CD4-positive, alpha-beta T cell (primary cell): ENCODE measurements at regions not wholly inside any gene's neighbourhood (a gene's known extent, or its start where the extent isn't known, plus 50 kb on each side); places are given as distances from the start of the nearest gene placed in this dataset.

Source experiments
- ATAC-seq: fragments of 200-7000 bp; cut with Tn5 transposase; one replicate; pipeline ENCODE4 v1.10.0; 2022; ENCODE audit warnings: mild to moderate bottlenecking; ENCODE audit not compliant: poor library complexity
- CTCF ChIA-PET: fragments of 350-600 bp; sonication (Branson Sonifier 250); formaldehyde crosslinking; loops from one replicate; lab custom pipeline; 2021; ENCODE audit warnings: antibody characterized with exemption, inconsistent platforms; lab: Charles Lee
- POLR2A ChIA-PET: fragments of 350-600 bp; sonication (Branson Sonifier 250); formaldehyde crosslinking; loops from one replicate; lab custom pipeline; 2021; ENCODE audit warnings: antibody characterized with exemption, inconsistent platforms; lab: Charles Lee
- DNase-seq, 14 experiments: peaks; one replicate each; pipeline ENCODE4 v3.0.0-alpha.2; 2013 to 2020; ENCODE audit warnings: mixed read lengths in 2 of 14
- H3K27ac ChIP-seq, 2 donors: one replicate each; pipeline versions ENCODE4 v1.5.1 to v1.7.0; 2013; ENCODE audit warnings: low read length in 2 of 2, low read depth in 1 of 2, mild to moderate bottlenecking in 1 of 2
- H3K27me3 ChIP-seq, 2 experiments: 1 replicate in 1 of 2; 2 replicates in 1 of 2; pipeline versions ENCODE4 v1.6.1 to v1.7.0; 2013; ENCODE audit warnings: low read length in 2 of 2, control low read depth in 1 of 2, mild to moderate bottlenecking in 1 of 2, moderate library complexity in 1 of 2; ENCODE audit not compliant: insufficient read depth in 2 of 2, control insufficient read depth in 1 of 2
- H3K36me3 ChIP-seq: one replicate; pipeline ENCODE4 v1.6.1; 2013; ENCODE audit warnings: low read length, control low read depth; ENCODE audit not compliant: insufficient read depth
- H3K4me1 ChIP-seq: one replicate; pipeline ENCODE4 v1.6.1; 2013; ENCODE audit warnings: low read length, control low read depth; ENCODE audit not compliant: insufficient read depth
- H3K4me3 ChIP-seq: one replicate; pipeline ENCODE4 v1.5.1; 2013; ENCODE audit warnings: mild to moderate bottlenecking, low read length, moderate library complexity
- H3K9me3 ChIP-seq, 2 experiments: 1 replicate in 1 of 2; 2 replicates in 1 of 2; pipeline versions ENCODE4 v1.6.1 to v1.7.0; 2013; ENCODE audit warnings: low read length in 2 of 2, mild to moderate bottlenecking in 2 of 2, control low read depth in 1 of 2, moderate library complexity in 1 of 2; ENCODE audit not compliant: control insufficient read depth in 1 of 2, insufficient read depth in 1 of 2
- H3K27ac Mint-ChIP-seq: one replicate; pipeline ENCODE4 v1.8.0; 2020; ENCODE audit warnings: mixed read lengths
- H3K27me3 Mint-ChIP-seq: one replicate; pipeline ENCODE4 v1.8.0; 2021; ENCODE audit warnings: mixed read lengths
- H3K36me3 Mint-ChIP-seq: one replicate; pipeline ENCODE4 v1.8.0; 2021; ENCODE audit warnings: low read depth, mixed read lengths
- H3K4me1 Mint-ChIP-seq: one replicate; pipeline ENCODE4 v1.8.0; 2021; ENCODE audit warnings: low read depth, mixed read lengths
- H3K4me3 Mint-ChIP-seq: one replicate; pipeline ENCODE4 v1.8.0; 2020; ENCODE audit warnings: mild to moderate bottlenecking, mixed read lengths
- H3K9me3 Mint-ChIP-seq: one replicate; pipeline ENCODE4 v1.8.0; 2020; ENCODE audit warnings: mixed read lengths
- intact Hi-C, 2 experiments: fragments of 100-400 bp; cut with DNase I in 1 of 2; cut with micrococcal nuclease in 1 of 2; formaldehyde crosslinking; loops; one replicate each; pipeline versions ENCODE4 v1.15.1 to v1.9.0; 2023 to 2025; cut with DNase I, micrococcal nuclease
- TF ChIP-seq, protein P1 (sequence below): fragments of 200-600 bp; IDR thresholded peaks from one replicate; pipeline ENCODE4 v1.8.0; 2022; ENCODE audit warnings: antibody characterized with exemption, mild to moderate bottlenecking

- DNase-seq: no peak
- TF ChIP-seq, protein P1, sequence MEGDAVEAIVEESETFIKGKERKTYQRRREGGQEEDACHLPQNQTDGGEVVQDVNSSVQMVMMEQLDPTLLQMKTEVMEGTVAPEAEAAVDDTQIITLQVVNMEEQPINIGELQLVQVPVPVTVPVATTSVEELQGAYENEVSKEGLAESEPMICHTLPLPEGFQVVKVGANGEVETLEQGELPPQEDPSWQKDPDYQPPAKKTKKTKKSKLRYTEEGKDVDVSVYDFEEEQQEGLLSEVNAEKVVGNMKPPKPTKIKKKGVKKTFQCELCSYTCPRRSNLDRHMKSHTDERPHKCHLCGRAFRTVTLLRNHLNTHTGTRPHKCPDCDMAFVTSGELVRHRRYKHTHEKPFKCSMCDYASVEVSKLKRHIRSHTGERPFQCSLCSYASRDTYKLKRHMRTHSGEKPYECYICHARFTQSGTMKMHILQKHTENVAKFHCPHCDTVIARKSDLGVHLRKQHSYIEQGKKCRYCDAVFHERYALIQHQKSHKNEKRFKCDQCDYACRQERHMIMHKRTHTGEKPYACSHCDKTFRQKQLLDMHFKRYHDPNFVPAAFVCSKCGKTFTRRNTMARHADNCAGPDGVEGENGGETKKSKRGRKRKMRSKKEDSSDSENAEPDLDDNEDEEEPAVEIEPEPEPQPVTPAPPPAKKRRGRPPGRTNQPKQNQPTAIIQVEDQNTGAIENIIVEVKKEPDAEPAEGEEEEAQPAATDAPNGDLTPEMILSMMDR: no peak
- Mint-ChIP-seq H3K27me3 (no peaks in the 10 kb centered on the region), H3K27ac (no peak overlapping the region), H3K4me3 (no peak overlapping the region), H3K36me3 (no peaks in the 10 kb centered on the region), H3K9me3 (no peaks in the 10 kb centered on the region), H3K4me1 (no peaks in the 10 kb centered on the region)
- POLR2A ChIA-PET: no interaction called here
- Histone ChIP-seq H3K4me1 (no peaks in the 10 kb centered on the region), H3K4me3 (no peak overlapping the region), H3K27me3 (no peaks in the 10 kb centered on the region), H3K27ac (no peak overlapping the region), H3K36me3 (no peaks in the 10 kb centered on the region), H3K9me3 (no peaks in the 10 kb centered on the region)
- intact Hi-C loops: no loop called here
- no peak for ATAC-seq
- CTCF ChIA-PET: interaction anchor here (1.2 kb wide), 1 partner anchor 25 kb away, joined by 4 read pairs; no protein-coding TSS in a partner anchor
These were observed 297.3 kb downstream of the IKZF2 start for GRCh38 chr2:212854116-212854515.

DNA sequence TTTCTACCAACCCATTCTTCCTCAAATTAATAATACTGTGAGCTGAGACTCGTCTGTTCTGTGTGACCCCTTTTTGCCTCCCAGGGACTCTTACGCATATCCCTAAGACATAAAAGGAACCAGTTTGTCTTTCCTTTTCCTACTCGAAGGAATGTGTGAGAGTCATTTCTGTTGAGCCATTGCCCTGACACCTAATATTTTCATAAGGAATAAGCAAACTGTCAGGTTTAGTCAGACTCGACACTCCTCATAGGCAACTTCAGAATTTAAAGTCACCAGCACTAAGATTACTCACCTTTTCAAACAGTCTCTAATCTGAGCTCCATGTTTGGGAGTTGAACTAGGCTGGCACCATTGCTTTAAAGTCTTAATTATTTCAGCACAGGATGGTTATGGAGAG lies 305.5 kb downstream of the IKZF2 start:
- ATAC-seq (no peak), DNase-seq (no peak)
- Mint-ChIP-seq H3K36me3 (no peaks in the 10 kb centered on the region), H3K27me3 (no peaks in the 10 kb centered on the region), H3K4me3 (no peak overlapping the region), H3K27ac (no peak overlapping the region), H3K4me1 (no peaks in the 10 kb centered on the region), H3K9me3 (no peaks in the 10 kb centered on the region)
- POLR2A ChIA-PET: no interaction called here
- H3K4me3 ChIP-seq: no peak overlapping the region
- no peaks in the 10 kb centered on the region for H3K36me3 ChIP-seq
- H3K4me1 ChIP-seq: no peaks in the 10 kb centered on the region
- H3K27me3 ChIP-seq: no peaks in the 10 kb centered on the region
- no peaks in the 10 kb centered on the region for H3K9me3 ChIP-seq
- CTCF ChIA-PET: no interaction called here
- TF ChIP-seq, protein P1: no peak
- H3K27ac ChIP-seq: no peak overlapping the region
- intact Hi-C loops: no loop called here

DNA sequence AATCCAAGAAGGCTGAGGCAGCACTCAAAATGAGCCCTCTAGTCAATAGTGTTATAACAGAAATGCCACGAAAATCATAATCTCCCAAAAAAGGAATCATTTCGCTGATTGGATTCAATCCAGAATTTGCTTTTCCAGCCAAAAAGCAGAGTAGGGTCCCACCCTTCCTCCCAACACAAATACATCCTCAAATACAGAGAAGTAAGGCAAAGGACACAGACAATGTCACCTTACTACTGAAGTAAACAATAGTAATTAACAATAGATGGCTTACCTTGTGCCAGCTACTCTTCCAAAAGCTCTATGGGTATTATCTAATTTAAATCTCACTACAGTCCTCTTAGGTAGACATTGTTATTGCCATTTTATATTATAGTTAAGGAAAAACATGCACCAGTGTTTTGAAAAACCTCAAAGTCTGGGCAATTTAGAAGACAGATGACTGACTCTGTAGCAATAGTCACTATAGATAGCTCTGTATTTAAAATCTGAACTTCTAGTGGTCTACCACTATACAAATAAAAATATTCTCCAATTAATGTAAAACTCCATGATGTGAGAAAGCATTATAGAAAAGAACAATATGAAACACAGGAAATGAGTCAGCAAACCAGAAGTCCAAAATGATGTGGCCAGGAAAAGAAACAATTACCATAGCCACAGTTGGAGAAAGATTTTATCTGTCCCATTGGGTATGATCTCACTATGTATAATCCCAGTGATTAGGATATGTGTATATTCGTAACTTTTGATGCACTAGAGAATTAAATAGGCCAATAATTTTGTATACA lies 305.0 kb upstream of the ERBB4 start:
- no peaks in the 10 kb centered on the region for H3K9me3 Mint-ChIP-seq
- no peaks in the 10 kb centered on the region for H3K27me3 Mint-ChIP-seq
- DNase-seq (no peak), ATAC-seq (no peak)
- TF ChIP-seq, protein P1: no peak
- ChIA-PET CTCF (no interaction called here), POLR2A (no interaction called here)
- H3K27ac ChIP-seq: no peak overlapping the region
- no peaks in the 10 kb centered on the region for H3K4me1 Mint-ChIP-seq
- no peaks in the 10 kb centered on the region for H3K9me3 ChIP-seq
- H3K36me3 Mint-ChIP-seq: no peaks in the 10 kb centered on the region
- no peaks in the 10 kb centered on the region for H3K27me3 ChIP-seq
- H3K4me3 Mint-ChIP-seq: no peak overlapping the region
- H3K4me3 ChIP-seq: no peak overlapping the region
- no peaks in the 10 kb centered on the region for H3K36me3 ChIP-seq
- intact Hi-C loops: no loop called here
- no peaks in the 10 kb centered on the region for H3K4me1 ChIP-seq
- no peak overlapping the region for H3K27ac Mint-ChIP-seq
